ENCODE measurements at regions not wholly inside any gene's neighbourhood (a gene's known extent, or its start where the extent isn't known, plus 50 kb on each side); places are given as distances from the start of the nearest gene placed in this dataset.
A peak's percentile ranks its signal among the peaks of the same experiment; 100 is the strongest.

GRCh38 chr1:101142244-101142643 lies 94.6 kb upstream of the S1PR1 start:
- no TSS peak for BruUV-seq (replicated peaks)
- H2AFZ ChIP-seq (ENCODE audit: low read depth, low read length) = peak overlapping the region; percentile 56
- H3K4me1 ChIP-seq (ENCODE audit: control insufficient read depth, extremely low read depth, insufficient read depth, low read length) = peaks cover 31% of the 10 kb centered on the region
- no peaks in the 10 kb centered on the region for H3K27me3 ChIP-seq (ENCODE audit: control insufficient read depth in 2 of 2, insufficient read depth in 2 of 2, low read length in 2 of 2)
- peak; percentile 41 for DNase-seq (ENCODE audit: low read depth, low spot score)
- no peak for FAIRE-seq
- H3K79me2 ChIP-seq (ENCODE audit: control insufficient read depth, insufficient read depth, low read length) = no peaks in the 10 kb centered on the region
- TF ChIP-seq POLR2AphosphoS5 (IDR thresholded peaks at IDR 0.05; ENCODE audit: insufficient read depth, low read depth, low read length) = no peak
- TF ChIP-seq GATA2 (IDR thresholded peaks at IDR 0.05; ENCODE audit: insufficient read depth, insufficient read length, low read depth, low read length) = peak; percentile 71
- H3K9me3 ChIP-seq (replicated peaks; ENCODE audit: control insufficient read depth, insufficient read depth, low read length) = no peaks in the 10 kb centered on the region
- H3K4me2 ChIP-seq (ENCODE audit: insufficient read depth, low read length) = peak overlapping the region; percentile 44
- H4K20me1 ChIP-seq (replicated peaks; ENCODE audit: control insufficient read depth, extremely low read depth, insufficient read depth, low read length) = no peaks in the 10 kb centered on the region
- no peak overlapping the region for H3K4me3 ChIP-seq (replicated peaks in 1 of 3; ENCODE audit: insufficient read depth in 1 of 3, low read depth in 1 of 3, low read length in 3 of 3)
- dilution Hi-C loops (cut with MboI; ENCODE audit: extremely low pct_ligation_motif_present, low sequenced_read_pairs) (no loop called here), intact Hi-C loops (cut with micrococcal nuclease) (loop anchor here (1.0 kb wide), 1 partner anchor 19 kb away; no protein-coding TSS in a partner anchor)
- ChIA-PET CTCF (interaction anchor here (0.8 to 1.5 kb wide), 5 partner anchors 14 to 146 kb away, joined by 4 to 6 read pairs (median 4); no protein-coding TSS in a partner anchor), POLR2A (interaction anchor here (0.6 to 0.7 kb wide), 2 partner anchors 93 to 148 kb away, joined by 3 to 5 read pairs; no protein-coding TSS in a partner anchor)
- no peaks in the 10 kb centered on the region for H3K9me1 ChIP-seq (replicated peaks; ENCODE audit: control insufficient read depth, extremely low read depth, insufficient read depth, low read length)
- peak overlapping the region; percentile 50 for H3K27ac ChIP-seq (ENCODE audit: insufficient read depth, low read depth, low read length)
- peak overlapping the region; percentile 8 for H3K9ac ChIP-seq (replicated peaks; ENCODE audit: extremely low read depth, insufficient read depth, low read length)
- H3K36me3 ChIP-seq (ENCODE audit: control insufficient read depth in 2 of 2, extremely low read depth in 1 of 2, insufficient read depth in 2 of 2, low read length in 2 of 2) = no peaks in the 10 kb centered on the region

- intact Hi-C loops (cut with micrococcal nuclease) (no loop called here), dilution Hi-C loops (cut with MboI; ENCODE audit: extremely low pct_ligation_motif_present, low sequenced_read_pairs) (no loop called here)
- Histone ChIP-seq H3K9me3 (replicated peaks; ENCODE audit: control insufficient read depth, insufficient read depth, low read length) (no peaks in the 10 kb centered on the region), H3K4me2 (ENCODE audit: insufficient read depth, low read length) (no peak overlapping the region), H3K9ac (replicated peaks; ENCODE audit: extremely low read depth, insufficient read depth, low read length) (no peak overlapping the region), H3K4me1 (ENCODE audit: control insufficient read depth, extremely low read depth, insufficient read depth, low read length) (peaks cover 38% of the 10 kb centered on the region), H3K79me2 (ENCODE audit: control insufficient read depth, insufficient read depth, low read length) (no peaks in the 10 kb centered on the region), H2AFZ (ENCODE audit: low read depth, low read length) (no peak overlapping the region), H3K27me3 (ENCODE audit: control insufficient read depth in 2 of 2, insufficient read depth in 2 of 2, low read length in 2 of 2) (no peaks in the 10 kb centered on the region), H3K27ac (ENCODE audit: insufficient read depth, low read depth, low read length) (no peak overlapping the region), H3K9me1 (replicated peaks; ENCODE audit: control insufficient read depth, extremely low read depth, insufficient read depth, low read length) (no peaks in the 10 kb centered on the region), H3K36me3 (ENCODE audit: control insufficient read depth in 2 of 2, extremely low read depth in 1 of 2, insufficient read depth in 2 of 2, low read length in 2 of 2) (no peaks in the 10 kb centered on the region), H3K4me3 (replicated peaks in 1 of 3; ENCODE audit: insufficient read depth in 1 of 3, low read depth in 1 of 3, low read length in 3 of 3) (no peak overlapping the region), H4K20me1 (replicated peaks; ENCODE audit: control insufficient read depth, extremely low read depth, insufficient read depth, low read length) (no peaks in the 10 kb centered on the region)
- TF ChIP-seq POLR2AphosphoS5 (IDR thresholded peaks at IDR 0.05; ENCODE audit: insufficient read depth, low read depth, low read length) (no peak), FOS (IDR thresholded peaks at IDR 0.05; ENCODE audit: borderline replicate concordance, insufficient read depth, low read length) (no peak), JUN (IDR thresholded peaks at IDR 0.05; ENCODE audit: borderline replicate concordance, insufficient read depth, insufficient read length, low read depth) (no peak), POLR2A (IDR thresholded peaks at IDR 0.05; ENCODE audit: low read depth, low read length) (no peak), MYC (IDR thresholded peaks at IDR 0.05; ENCODE audit: low read depth, low read length) (no peak), CTCF (IDR thresholded peaks at IDR 0.05; ENCODE audit: extremely low read depth in 1 of 2, insufficient read depth in 1 of 2, low read depth in 1 of 2, low read length in 2 of 2) (no peak), MAX (IDR thresholded peaks at IDR 0.05; ENCODE audit: insufficient read depth, insufficient read length) (no peak), EZH2 (IDR thresholded peaks at IDR 0.05; ENCODE audit: borderline replicate concordance, low read depth, low read length, severe bottlenecking) (no peak)
- ChIA-PET CTCF (interaction anchor here (0.8 to 1.5 kb wide), 6 partner anchors 13 to 147 kb away, joined by 3 to 6 read pairs (median 4); no protein-coding TSS in a partner anchor), POLR2A (no interaction called here)
- BruUV-seq (replicated peaks) = no TSS peak
- FAIRE-seq (no peak), DNase-seq (ENCODE audit: low read depth, low spot score) (no peak)
Measured at GRCh38 chr1:101141376-101141775, 95.4 kb upstream of the S1PR1 start.

Data from endothelial cell of umbilical vein (primary cell).